GM12891 (cell line): ENCODE measurements at regions not wholly inside any gene's neighbourhood (a gene's known extent, or its start where the extent isn't known, plus 50 kb on each side); places are given as distances from the start of the nearest gene placed in this dataset.

ENCODE experiments used
- POLR2A ChIP-seq: IDR thresholded peaks from 2 replicates; pipeline ENCODE4 v1.6.1; 2011; ENCODE audit warnings: low read depth, low read length, control low read depth
- POLR2AphosphoS5 ChIP-seq: IDR thresholded peaks from 2 replicates; pipeline ENCODE4 v1.6.1; 2011; ENCODE audit warnings: low read depth, low read length, control low read depth
- TAF1 ChIP-seq: IDR thresholded peaks from 2 replicates; pipeline ENCODE4 v1.6.1; 2011; ENCODE audit warnings: low read depth, low read length, control low read depth

DNA sequence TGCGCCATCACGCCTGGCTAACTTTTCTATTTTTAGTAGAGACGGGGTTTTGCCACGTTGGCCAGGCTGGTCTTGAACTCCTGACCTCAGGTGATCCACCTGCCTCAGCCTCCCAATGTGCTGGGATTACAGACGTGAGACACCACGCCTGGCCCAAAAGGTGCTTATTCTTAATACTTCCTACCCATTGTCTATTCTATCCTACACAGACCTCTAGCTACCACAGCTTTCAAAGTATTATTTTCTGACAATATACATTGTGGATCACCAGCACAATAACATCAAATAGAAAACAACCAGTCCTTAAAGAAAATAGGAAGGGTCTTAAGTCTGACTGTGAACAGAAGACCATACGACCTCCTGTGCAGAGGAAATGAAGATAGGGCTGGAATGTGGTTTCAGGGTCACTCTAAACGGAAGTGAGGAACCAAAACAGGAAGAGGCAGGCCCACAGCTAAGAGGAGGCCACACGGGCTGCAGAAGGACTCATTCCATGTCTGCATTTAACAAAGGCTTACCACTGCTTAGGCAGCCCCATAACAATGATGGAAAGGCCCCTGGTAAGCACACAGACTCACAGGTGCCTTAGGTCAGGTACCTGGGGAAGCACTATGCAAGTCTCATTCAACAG lies 115.2 kb downstream of the ZFAND4 start:
- no peak for TF ChIP-seq TAF1
- no peak for TF ChIP-seq POLR2A
- no peak for TF ChIP-seq POLR2AphosphoS5
